GM12872 (cell line): ENCODE measurements at regions not wholly inside any gene's neighbourhood (a gene's known extent, or its start where the extent isn't known, plus 50 kb on each side); places are given as distances from the start of the nearest gene placed in this dataset.

Experiments
- TF ChIP-seq, protein P1 (sequence below): IDR thresholded peaks from 3 replicates; pipeline ENCODE4 v1.5.1; 2011; ENCODE audit warnings: low read depth, mild to moderate bottlenecking, low read length, moderate library complexity; ENCODE audit not compliant: insufficient read depth

GRCh38 chr6:158876886-158877285, 57.7 kb upstream of the EZR start:
- TF ChIP-seq, protein P1, sequence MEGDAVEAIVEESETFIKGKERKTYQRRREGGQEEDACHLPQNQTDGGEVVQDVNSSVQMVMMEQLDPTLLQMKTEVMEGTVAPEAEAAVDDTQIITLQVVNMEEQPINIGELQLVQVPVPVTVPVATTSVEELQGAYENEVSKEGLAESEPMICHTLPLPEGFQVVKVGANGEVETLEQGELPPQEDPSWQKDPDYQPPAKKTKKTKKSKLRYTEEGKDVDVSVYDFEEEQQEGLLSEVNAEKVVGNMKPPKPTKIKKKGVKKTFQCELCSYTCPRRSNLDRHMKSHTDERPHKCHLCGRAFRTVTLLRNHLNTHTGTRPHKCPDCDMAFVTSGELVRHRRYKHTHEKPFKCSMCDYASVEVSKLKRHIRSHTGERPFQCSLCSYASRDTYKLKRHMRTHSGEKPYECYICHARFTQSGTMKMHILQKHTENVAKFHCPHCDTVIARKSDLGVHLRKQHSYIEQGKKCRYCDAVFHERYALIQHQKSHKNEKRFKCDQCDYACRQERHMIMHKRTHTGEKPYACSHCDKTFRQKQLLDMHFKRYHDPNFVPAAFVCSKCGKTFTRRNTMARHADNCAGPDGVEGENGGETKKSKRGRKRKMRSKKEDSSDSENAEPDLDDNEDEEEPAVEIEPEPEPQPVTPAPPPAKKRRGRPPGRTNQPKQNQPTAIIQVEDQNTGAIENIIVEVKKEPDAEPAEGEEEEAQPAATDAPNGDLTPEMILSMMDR: no peak

- TF ChIP-seq, protein P1: no peak
Observed at GRCh38 chr6:158870649-158870957, 51.4 kb upstream of the EZR start.

DNA sequence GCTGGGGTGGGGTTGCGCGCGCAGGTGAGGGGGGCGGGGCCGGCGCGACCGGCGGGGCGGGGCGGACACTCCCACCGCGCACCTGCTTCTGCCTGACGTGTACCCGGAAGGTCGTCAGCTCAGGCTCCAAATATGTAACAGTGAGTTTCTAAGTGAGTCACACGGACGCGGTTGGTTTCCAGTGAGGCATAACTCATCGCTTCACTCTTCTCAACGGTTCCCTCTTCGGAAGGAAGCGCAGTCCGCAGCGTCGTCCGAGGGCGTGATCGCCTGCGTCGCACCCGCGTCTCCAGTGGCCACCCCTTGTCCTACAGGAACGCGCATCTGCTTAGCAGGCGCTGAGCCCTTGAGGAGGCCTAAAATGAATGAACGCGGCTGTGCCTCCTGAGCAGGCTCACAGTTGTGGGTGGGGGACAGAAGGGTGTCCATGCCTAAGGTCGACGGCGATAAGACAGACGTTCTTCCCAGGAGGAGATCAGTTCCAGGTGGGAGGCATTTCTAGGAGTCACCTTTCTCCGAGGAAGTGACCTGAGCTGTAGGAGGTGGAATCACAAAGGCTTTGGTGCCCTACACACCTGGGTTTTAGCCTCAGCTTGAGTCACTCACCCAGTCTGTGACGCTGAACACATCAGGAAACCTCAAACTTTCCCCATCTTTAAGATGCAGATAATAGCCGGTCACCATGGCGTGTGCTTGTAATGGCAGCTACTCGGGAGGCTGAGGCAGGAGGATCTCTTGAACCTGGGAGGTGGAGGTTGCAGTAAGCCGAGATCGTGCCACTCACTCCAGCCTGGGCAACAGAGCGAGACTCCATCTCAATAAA, 50.9 kb upstream of the EZR start:
- TF ChIP-seq, protein P1: peak; percentile 57

DNA sequence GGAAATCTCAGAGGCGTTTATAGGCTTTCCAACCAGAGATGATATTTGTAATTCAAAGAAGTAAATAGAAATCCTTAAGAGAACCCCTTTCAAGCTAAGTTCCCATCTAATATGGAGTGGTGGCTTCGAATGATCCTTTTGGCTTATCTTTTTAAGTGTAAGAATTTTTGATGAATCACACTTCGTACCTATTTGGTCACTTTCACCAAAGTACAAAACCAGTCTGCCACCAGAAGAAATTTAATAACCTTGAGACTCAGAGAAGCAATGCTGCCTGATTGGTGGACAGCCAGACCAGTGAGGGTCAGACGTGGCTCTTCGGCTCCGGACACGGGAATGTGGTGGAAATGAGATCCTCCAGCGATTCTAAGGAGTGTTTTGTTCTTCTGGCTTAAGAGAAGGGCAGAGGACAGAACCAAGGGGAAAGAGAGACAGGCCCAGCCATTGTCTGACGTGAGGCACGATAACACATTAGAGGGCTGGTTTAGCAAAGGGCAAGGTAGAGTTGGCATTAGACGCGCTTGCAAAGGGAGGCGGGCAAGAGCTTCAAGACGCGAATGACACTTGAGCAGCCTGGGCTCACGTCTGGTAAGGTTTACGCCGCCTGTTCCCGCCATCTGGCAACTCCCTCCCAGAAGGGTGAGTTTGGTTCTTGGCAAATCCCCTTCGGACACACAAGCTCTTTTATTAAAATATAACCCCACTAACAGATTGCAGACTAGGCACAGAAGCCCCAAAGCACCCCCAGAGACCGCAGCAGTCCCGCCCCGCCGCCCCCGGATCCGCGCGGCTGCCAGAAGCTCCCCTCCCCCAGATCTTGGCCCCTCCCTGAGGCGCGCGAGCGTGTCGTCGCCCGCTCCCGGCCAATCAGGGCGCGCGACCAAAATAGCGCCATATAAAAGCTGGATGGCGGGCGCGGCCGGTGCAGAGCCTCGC, 50.0 kb upstream of the EZR start:
- TF ChIP-seq, protein P1: no peak
